ENCODE measurements at regions not wholly inside any gene's neighbourhood (a gene's known extent, or its start where the extent isn't known, plus 50 kb on each side); places are given as distances from the start of the nearest gene placed in this dataset.

DNA sequence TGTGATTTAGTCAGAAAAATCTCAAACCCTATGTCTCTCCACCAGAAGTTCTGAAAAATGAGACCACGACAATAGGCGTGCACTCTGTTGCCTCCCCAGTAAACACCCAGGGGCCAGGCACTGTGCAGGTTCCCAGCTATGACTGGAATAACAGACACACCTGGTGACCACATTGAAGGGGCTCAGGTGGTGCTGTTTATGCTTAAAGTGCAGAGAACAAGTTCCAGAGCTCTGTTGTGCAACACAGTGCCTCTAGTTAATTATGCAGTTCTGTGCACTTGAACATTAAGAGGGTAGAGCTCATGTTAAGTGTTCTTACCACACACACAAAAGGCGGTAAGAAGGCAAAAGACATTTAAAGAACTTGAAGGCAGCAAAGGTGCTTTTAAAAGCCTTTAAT lies 52.6 kb upstream of the AFF3 start:
- FAIRE-seq (no peak), DNase-seq (ENCODE audit: insufficient read length, low spot score) (no peak)

DNA sequence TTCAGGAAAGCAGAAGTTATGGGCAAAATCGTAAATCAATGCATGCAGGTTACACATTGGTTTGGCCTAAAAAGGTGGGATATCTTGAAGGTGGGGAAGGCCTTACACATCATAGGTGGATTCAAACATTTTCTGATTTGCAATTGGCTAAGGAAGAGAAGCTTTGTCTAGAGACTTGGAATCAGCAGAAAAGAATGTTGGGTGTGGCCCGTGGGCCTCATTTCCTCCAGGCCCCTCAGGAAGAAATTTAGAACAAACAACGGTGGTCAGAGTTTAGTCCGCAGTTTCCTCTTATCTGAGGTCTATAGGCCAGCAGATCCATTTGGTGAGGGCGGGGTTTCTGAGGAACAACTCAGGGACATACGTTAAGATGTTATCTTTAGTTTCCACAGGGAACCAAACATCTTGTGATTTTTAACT lies 50.9 kb upstream of the AFF3 start:
- FAIRE-seq = peak; percentile 16
- DNase-seq (ENCODE audit: insufficient read length, low spot score) = no peak

DNA sequence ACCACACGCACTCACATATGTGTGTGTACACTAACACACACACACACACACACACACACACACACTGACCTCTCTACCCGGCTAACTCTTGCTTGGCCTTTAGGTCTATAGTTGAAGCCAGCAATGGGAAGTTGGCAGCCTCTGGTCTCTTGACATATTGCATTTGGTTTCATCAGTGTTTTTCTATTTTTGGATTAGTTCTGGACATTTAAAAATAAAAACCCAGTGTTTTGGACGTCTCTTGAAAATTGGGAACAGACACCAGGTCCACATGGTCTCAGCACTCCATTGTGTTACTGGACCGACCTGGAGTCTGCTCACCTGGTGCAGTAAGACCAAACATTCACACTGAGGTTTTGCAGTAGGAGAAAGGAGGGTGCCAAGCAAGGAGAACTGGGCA lies 50.4 kb upstream of the AFF3 start:
- DNase-seq (ENCODE audit: insufficient read length, low spot score) (no peak), FAIRE-seq (no peak)

DNA sequence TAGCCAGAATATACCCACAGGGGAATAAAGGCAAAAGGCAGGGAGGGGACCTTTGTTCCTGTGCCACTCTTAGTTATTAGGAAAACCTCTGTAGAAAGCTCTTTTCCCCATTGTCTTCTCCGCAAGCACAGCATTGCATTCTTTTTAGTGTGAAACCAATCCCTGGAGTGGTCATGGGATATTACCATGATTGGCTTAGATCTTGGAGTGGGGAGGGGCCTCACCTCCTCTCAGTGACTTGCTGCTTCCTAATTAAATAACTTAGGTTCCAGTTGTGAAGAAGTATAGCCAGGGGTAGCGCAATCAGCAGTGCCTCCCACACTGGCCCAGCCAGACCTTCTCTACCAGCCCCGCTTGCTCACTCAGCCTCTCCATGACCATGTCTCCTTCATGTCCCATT lies 49.9 kb upstream of the AFF3 start:
- DNase-seq (ENCODE audit: insufficient read length, low spot score) (no peak), FAIRE-seq (no peak)

All from HTR-8/SVneo (cell line).